Small intestine (tissue), 7 donors: ENCODE measurements at regions not wholly inside any gene's neighbourhood (a gene's known extent, or its start where the extent isn't known, plus 50 kb on each side); places are given as distances from the start of the nearest gene placed in this dataset.

Experiments
- DNase-seq, 2 donors: peaks; one replicate each; pipeline versions ENCODE4 v3.0.0 to v3.0.0-alpha.2; 2013
- FAIRE-seq: peaks from 2 replicates; lab custom pipeline; 2012; peaks lifted over from hg19 to GRCh38; lab: Jason Lieb, UNC
- H3K27ac ChIP-seq, 3 donors: one replicate each; pipeline ENCODE4 v1.5.1; 2013; ENCODE audit warnings: low read length in 2 of 3, mild to moderate bottlenecking in 2 of 3, control low read depth in 1 of 3, inconsistent platforms in 1 of 3, low read depth in 1 of 3, moderate library complexity in 1 of 3
- H3K27me3 ChIP-seq, 3 donors: one replicate each; pipeline ENCODE4 v1.6.1; 2013; ENCODE audit warnings: low read length in 3 of 3, inconsistent platforms in 1 of 3; ENCODE audit not compliant: control insufficient read depth in 3 of 3, insufficient read depth in 3 of 3
- H3K36me3 ChIP-seq, 3 donors: one replicate each; pipeline ENCODE4 v1.6.1; 2013; ENCODE audit warnings: low read length in 3 of 3, inconsistent platforms in 1 of 3, low read depth in 1 of 3, mild to moderate bottlenecking in 1 of 3, moderate library complexity in 1 of 3; ENCODE audit not compliant: control insufficient read depth in 3 of 3, insufficient read depth in 2 of 3
- H3K4me1 ChIP-seq, 3 donors: one replicate each; pipeline ENCODE4 v1.6.1; 2013; ENCODE audit warnings: low read length in 2 of 3, inconsistent platforms in 1 of 3, low read depth in 1 of 3, mild to moderate bottlenecking in 1 of 3, moderate library complexity in 1 of 3; ENCODE audit not compliant: control insufficient read depth in 3 of 3, insufficient read depth in 2 of 3
- H3K4me3 ChIP-seq, 3 donors: one replicate each; pipeline ENCODE4 v1.5.1; 2013; ENCODE audit warnings: low read length in 3 of 3, control low read depth in 1 of 3, inconsistent platforms in 1 of 3, low read depth in 1 of 3, mild to moderate bottlenecking in 1 of 3, moderate library complexity in 1 of 3
- H3K9me3 ChIP-seq, 2 donors: one replicate each; pipeline ENCODE4 v1.6.1; 2013; ENCODE audit warnings: low read depth in 1 of 2, low read length in 1 of 2; ENCODE audit not compliant: control insufficient read depth in 2 of 2, insufficient read depth in 1 of 2
- WGBS, 3 donors: extraction: QIAGEN DNeasy Blood & Tissue Kit; methylation state at CpG; one replicate each; pipeline ENCODE4 v1.1.7; 2013; 5-methylcytosine and 5-hydroxymethylcytosine counted together
- donor health status: healthy with polysubstance abuse.
- donor health status: control.
- donor health status: control.
- donor health status: Bipolar disorder and iron deficiency.
- donor health status: healthy.

GRCh38 chr1:234990328-234990675, 138.3 kb downstream of the TOMM20 start:
- peak overlapping the region in 1 of 3 donors; percentile 0 for H3K27ac ChIP-seq
- peaks cover 2 to 16% (median 11%) of the 10 kb centered on the region in 3 donors for H3K4me1 ChIP-seq
- DNase-seq, result no peak
- H3K36me3 ChIP-seq, result no peaks in the 10 kb centered on the region
- H3K9me3 ChIP-seq, result no peaks in the 10 kb centered on the region
- no peaks in the 10 kb centered on the region for H3K27me3 ChIP-seq
- FAIRE-seq, result no peak
- 75 to 88% (median 83%) methylated on average over 3 of the region's 3 CpGs for WGBS, 3 donors
- H3K4me3 ChIP-seq, result no peak overlapping the region

- DNase-seq, result no peak
- no peak for FAIRE-seq
- no peaks in the 10 kb centered on the region for H3K27me3 ChIP-seq
- H3K4me3 ChIP-seq, result no peak overlapping the region
- peak overlapping the region in 1 of 3 donors; percentile 46 for H3K27ac ChIP-seq
- H3K4me1 ChIP-seq, result peaks cover 2 to 16% (median 14%) of the 10 kb centered on the region in 3 donors
- 87 to 91% (median 88%) methylated on average over 15 of the region's 15 CpGs for WGBS, 3 donors
- no peaks in the 10 kb centered on the region for H3K9me3 ChIP-seq
- no peaks in the 10 kb centered on the region for H3K36me3 ChIP-seq
Observed at GRCh38 chr1:234989479-234990327, 138.9 kb downstream of the TOMM20 start.

GRCh38 chr1:234989019-234989418, 139.6 kb downstream of the TOMM20 start:
- Histone ChIP-seq H3K4me1 (peaks cover 2 to 16% (median 14%) of the 10 kb centered on the region in 3 donors), H3K9me3 (peaks cover 0 to 1% of the 10 kb centered on the region in 2 donors), H3K27ac (peak overlapping the region in 1 of 3 donors; percentile 46), H3K27me3 (no peaks in the 10 kb centered on the region), H3K36me3 (no peaks in the 10 kb centered on the region), H3K4me3 (no peak overlapping the region)
- 85 to 91% (median 86%) methylated on average over 6 of the region's 6 CpGs for WGBS, 3 donors
- FAIRE-seq (no peak), DNase-seq (no peak)

- Histone ChIP-seq H3K9me3 (peaks cover 0 to 3% of the 10 kb centered on the region in 2 donors), H3K4me3 (no peak overlapping the region)
- no peak for FAIRE-seq
Observed at GRCh38 chr1:234988536-234988935, 140.1 kb downstream of the TOMM20 start.

GRCh38 chr1:234988155-234988517, 140.5 kb downstream of the TOMM20 start:
- Histone ChIP-seq H3K27ac (peak overlapping the region in 2 of 3 donors; percentile 71 to 94), H3K4me1 (peaks cover 2 to 16% (median 14%) of the 10 kb centered on the region in 3 donors), H3K4me3 (no peak overlapping the region), H3K36me3 (no peaks in the 10 kb centered on the region), H3K9me3 (peaks cover 0 to 3% of the 10 kb centered on the region in 2 donors), H3K27me3 (no peaks in the 10 kb centered on the region)
- WGBS, 3 donors, result 60 to 71% (median 70%) methylated on average over 2 of the region's 2 CpGs
- FAIRE-seq (no peak), DNase-seq (no peak)

More at GRCh38 chr1:234988536-234988935, 140.1 kb downstream of the TOMM20 start:
- H3K27ac ChIP-seq, result no peak overlapping the region
- H3K27me3 ChIP-seq, result no peaks in the 10 kb centered on the region
- no peaks in the 10 kb centered on the region for H3K36me3 ChIP-seq
- WGBS, 3 donors, result 89 to 92% (median 91%) methylated on average over 4 of the region's 4 CpGs
- no peak for DNase-seq
- H3K4me1 ChIP-seq, result peaks cover 2 to 16% (median 14%) of the 10 kb centered on the region in 3 donors

GRCh38 chr1:234987415-234988154, 141.1 kb downstream of the TOMM20 start:
- DNase-seq (peak in 1 of 2 donors; percentile 66), FAIRE-seq (no peak)
- peaks cover 0 to 3% of the 10 kb centered on the region in 2 donors for H3K9me3 ChIP-seq
- H3K27me3 ChIP-seq, result no peaks in the 10 kb centered on the region
- 33 to 38% (median 35%) methylated on average over 14 of the region's 14 CpGs for WGBS, 3 donors
- H3K27ac ChIP-seq, result peak overlapping the region; percentile 21 to 94 (median 71)
- H3K4me3 ChIP-seq, result no peak overlapping the region
- H3K4me1 ChIP-seq, result peaks cover 2 to 16% (median 14%) of the 10 kb centered on the region in 3 donors
- no peaks in the 10 kb centered on the region for H3K36me3 ChIP-seq

- no peaks in the 10 kb centered on the region for H3K36me3 ChIP-seq
- peak overlapping the region in 2 of 3 donors; percentile 71 to 94 for H3K27ac ChIP-seq
- peaks cover 0 to 3% of the 10 kb centered on the region in 2 donors for H3K9me3 ChIP-seq
- H3K4me3 ChIP-seq, result no peak overlapping the region
- FAIRE-seq, result no peak
- no peak for DNase-seq
- no peaks in the 10 kb centered on the region for H3K27me3 ChIP-seq
- WGBS, 3 donors, result 49 to 75% (median 70%) methylated on average over 9 of the region's 9 CpGs
- peaks cover 2 to 16% (median 14%) of the 10 kb centered on the region in 3 donors for H3K4me1 ChIP-seq
Observed at GRCh38 chr1:234986750-234987414, 141.8 kb downstream of the TOMM20 start.
